Embryonic facial prominence (tissue), 1 donor: ENCODE measurements at regions not wholly inside any gene's neighbourhood (a gene's known extent, or its start where the extent isn't known, plus 50 kb on each side); places are given as distances from the start of the nearest gene placed in this dataset.

Source experiments
- DNase-seq: peaks from one replicate; pipeline ENCODE4 v3.0.0-alpha.2; 2016; ENCODE audit errors: extremely low spot score

DNA sequence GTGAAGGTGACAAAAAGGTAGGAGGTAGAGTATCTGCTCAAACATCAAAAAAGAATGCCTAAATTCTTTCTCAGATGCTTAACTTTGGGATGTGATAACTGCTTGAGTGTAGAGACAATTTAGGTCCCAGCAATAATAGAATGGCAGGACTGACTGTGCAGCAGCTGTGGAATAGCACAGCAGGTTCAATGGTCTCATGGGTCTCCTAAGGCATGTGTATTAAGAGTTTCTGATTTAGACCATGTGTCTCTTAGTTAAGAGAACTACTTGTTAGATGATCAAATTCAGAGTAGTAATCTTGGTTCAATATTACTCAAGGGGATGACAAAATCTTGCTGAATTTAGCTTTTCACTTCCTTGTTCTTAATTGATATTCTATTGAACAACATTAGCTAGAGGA is 72.0 kb downstream of the ALX1 start:
- no peak for DNase-seq

DNA sequence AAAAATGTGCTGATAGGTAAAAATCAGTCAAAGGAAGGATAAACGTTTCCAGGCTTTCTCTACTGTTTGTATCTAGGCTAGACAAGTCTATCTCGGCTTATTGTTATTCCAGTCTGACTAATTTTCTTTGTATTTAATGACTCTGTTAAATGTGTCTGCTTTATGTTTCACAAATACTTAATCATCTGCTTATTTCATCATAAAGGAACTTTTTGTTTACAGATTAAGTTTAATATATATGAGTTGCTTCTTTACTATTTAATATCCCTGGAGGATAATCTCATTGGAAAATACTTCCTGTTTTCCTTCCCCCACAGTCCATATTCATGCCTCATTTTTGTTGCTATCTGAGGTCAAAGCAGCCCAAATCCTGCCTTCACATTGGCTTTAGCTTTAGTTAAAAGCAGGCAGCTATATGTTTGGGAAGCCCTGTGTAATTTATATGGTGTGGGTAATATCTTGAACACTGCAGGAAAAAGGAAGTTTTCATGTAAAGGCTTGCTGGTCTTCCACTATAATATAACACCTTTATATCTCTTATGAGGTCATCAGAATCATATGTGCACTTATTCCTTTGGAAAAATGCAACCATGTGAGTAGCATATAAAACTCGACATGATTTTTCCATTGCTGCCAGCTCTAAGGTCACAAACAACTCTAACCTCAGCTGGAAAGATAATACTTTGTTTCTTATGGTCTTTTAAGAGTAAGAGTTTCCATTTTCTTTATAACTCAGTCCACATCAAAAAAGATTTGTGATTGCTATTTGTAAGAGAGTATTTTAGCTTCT is 76.8 kb downstream of the ALX1 start:
- DNase-seq = no peak

DNA sequence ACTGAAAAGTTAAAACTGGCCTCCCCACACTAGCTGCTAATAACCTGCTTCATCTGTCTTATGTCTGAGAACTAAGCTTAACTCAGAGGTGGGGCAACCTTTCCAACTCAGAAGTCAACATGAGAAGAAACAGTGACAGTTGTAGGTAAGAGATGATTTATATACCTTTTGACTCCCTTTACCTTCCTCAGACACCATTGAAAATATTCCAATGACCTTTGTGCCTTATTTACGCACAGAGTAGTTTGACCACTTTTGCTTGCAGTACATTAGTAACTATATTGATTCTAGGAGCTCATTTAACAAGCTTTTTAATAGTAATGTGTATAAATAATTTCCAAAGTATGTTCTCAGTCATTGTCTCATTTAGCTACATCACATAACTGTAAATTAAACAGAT is 77.6 kb downstream of the ALX1 start:
- DNase-seq = no peak

DNA sequence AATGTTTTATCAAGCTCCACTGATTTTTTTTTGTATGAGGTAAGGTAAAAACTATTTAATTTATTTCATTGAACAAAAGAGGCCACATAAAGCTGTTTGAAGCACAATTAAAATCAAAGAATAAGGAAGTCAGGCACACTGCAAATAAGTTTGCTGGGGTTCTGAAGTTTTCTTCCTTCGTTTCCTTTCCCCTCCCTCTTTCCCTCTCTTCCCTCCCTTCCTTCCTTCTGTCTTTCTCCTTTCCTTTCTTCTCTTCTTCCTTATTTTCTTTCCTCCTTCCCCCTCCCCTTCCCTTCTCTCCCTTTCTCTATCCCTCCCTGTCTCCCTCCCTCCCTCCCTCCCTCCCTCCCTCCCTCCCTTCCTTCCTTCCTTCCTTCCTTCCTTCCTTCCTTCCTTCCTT is 78.7 kb downstream of the ALX1 start:
- DNase-seq = no peak

DNA sequence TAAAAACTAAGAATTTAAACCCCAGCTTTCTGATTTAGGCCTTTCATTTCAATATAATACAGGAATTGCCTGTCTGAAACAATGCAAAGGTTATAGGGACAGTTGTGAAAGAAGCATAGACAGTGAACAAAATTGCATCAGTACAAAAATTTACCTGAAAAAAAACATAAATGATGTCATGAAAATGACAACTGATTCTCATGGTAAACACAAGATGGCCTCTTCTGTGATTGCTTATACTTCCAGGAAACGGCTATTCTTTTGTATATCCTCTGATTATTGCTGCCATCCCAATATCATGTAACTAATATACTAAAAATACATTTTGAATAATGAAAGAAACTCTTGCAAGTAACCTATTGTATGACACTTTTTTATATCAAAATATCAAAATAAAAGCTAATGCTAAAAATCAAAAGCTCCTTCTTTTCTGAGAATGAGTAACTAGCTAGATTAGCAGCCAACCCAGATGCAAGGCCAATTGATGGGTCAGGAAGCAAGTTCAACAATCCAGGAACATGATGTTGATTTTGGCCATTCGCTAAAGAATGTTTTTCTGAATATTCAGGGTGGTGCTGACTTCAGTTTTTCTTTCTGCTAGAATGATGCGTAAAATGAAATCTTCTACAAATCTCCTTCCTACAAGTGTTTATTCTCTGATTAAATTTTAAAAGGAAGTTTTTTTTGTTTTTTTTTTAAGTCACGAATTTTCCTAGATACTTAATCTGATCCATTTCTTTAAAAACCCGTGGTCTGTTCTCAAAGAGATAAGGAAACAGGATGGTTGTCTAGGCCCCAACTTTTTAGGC is 83.6 kb downstream of the ALX1 start:
- no peak for DNase-seq

DNA sequence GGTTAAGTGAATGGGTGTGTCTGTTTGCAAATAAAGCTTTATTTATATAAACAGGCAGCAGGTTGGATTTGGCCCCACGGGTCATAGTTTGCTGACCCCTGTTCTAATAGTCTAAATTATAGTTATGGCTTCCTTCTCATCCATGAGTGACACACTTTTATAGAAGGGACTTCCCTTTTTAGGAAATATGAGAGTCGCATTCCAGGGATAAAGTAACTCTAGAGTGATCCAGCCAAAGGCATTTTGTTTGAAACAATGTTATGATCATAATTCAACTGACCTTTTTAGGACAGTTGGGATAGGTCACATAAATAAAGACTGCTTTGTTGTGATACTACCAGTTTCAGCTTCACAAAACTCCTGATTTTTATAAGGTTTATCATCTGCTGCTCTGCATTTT is 87.9 kb downstream of the ALX1 start:
- DNase-seq = no peak

DNA sequence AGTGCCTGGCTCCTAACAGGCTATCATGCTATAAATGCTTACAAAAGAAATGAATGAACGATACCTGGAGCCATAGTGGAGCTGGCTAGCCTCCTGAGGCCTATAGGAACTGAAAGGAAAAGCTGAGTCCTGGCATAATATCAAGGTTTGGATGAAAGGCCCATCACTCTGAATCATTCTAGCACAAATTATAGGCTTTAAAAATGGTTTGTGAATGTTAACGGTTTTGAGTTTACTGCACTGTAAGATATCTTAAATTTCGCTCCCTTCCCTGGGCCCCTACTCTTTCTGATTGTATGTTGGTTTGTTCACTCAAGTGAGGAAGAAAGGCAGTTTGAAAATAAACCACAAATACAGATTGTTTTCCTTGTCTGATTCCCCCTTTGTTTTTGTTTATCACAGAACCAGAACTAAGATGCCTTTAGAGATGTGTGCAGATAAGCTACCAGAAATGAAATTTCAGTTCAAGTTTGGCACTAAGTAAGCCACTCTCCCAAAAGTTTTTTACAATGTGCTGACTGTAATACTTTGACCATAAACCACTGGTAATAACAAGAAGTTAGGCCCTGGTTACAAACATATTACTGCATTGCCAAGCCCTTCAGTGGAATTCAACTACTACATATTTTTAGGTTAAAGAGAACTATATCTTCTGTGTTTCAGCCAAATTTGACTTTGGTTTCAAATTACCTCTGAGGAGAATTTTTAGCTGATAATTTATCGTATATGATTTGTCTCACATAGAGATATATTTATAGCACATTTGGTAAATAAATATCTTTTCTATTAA is 89.5 kb downstream of the ALX1 start:
- DNase-seq = peak; percentile 61

DNA sequence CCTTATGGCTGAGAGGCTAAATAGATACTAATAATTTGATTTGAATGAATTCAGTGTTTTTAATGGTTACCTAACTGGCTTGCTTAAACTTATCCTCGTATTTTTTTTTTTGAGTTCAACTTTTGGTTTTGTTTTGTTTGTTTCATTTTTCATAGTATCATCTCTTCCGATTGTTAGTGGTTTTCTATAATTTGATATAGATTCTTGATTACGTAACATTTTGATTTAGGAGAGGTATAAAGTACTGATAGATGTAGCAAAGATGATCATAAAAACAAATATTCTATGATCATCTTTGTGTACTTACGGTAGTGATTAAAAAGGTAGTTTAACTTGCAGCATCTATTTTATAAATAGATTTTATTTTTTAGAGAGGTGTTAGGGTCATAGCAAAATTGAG is 93.0 kb downstream of the ALX1 start:
- DNase-seq = no peak

DNA sequence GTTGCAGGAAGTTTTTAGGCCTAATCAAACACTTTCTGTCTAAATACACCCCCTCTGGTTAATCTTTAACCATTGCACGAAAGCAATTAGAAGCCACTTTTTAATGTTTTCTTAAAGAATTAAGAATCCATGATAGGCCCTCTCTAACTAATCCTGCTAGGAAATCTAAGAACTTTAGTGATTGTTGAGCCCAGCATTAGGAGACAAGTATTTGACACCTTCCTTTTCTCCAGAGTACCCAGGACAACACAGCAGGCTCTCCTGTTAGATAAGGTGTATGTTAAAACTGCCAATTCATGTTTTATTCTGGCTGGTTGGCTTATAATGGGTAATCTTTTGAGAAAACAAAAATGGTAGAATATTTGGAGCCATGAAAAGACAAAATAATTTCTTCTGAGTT is 95.0 kb downstream of the ALX1 start:
- DNase-seq = no peak

DNA sequence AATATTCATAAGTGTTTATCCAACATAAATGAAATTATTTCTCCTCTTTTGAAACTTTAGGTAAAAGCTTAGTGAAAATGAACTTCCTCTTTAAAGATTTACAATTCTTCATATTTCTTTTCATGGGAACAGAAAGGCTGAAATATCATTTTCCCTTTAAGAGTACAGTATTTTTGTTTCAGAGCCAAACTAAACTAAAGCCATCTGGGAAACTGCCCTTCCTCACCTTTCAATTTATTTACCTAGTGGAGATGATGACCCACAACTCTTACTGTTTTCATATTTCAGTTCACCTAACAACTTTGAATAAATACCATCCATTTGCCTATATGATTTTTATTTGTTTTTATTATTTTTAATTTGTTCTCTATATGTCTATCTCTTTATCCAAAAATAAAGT is 105.4 kb downstream of the ALX1 start:
- no peak for DNase-seq

DNA sequence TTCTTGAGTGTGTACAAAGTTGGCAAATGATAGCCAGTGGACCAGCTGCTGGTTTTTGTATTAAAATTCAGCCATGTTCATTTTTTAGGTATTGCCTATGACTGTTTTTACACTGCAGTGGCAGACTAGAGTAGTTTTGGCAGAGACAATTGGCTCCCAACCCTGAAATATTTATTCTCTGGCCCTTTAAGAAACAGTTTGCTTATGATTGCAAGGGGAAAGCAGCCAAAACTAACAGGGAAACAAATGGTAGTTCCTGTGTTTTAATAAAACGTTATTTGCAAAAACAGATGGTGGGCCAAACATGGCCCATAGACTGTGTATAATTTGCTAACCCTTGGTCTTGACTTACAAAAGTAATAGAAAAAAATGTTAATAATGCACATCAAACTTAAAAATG is 110.2 kb downstream of the ALX1 start:
- no peak for DNase-seq

DNA sequence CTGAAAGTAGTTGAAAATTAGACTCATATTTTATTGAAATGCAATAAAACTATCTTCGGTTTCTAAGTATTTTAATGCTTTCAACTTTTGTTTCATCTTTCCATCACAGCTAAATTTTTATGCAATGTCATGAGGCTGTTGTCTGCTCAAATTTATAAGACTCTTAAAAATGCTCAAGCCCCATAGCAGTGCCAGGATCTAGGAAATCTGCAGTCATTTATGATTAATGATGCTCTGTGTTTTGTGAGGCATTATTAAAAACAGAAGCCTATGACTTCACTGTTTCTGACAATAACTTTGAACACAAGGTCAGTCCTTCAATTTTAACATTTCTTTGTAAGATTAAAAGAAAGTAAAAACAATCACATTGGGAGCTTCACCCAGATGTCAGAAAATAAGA is 112.5 kb downstream of the ALX1 start:
- DNase-seq = no peak

DNA sequence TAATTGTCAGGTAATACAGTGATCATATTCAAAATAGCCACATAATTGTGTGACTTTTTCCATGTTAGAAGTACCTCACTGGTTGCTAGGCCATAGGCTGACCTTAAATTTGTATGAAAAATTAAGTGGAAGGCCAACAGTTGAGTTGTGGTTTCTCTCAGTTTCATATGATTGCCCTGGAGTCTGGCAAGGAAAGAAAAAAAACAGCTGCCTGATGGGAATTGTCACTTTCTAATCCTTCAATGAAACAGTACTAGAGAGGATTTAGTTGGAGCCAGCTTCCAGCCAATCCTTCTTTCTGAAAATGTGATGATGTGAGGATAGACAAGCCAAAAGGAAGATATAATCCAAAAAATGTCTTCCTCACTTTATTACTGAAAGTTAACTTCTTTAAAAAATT is 113.6 kb downstream of the ALX1 start:
- no peak for DNase-seq

DNA sequence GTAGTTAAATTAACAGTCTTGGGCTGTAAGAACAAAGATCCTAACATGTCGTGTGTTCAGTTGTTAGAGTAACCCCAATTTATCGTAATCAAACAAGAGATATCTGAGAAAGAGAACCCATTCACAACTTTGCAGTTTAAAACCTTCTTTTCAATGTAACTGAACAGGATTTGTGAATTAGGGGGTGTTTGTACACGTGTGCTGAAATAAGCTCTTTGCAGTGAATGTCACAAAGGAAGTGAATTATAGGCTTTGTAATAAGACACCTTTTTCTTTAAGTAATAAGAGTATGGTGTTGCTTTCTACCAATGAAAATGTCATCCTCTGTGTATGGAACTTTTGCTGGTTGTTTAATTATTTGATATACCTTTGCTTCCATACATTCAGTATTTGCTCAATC is 114.0 kb downstream of the ALX1 start:
- DNase-seq = no peak

DNA sequence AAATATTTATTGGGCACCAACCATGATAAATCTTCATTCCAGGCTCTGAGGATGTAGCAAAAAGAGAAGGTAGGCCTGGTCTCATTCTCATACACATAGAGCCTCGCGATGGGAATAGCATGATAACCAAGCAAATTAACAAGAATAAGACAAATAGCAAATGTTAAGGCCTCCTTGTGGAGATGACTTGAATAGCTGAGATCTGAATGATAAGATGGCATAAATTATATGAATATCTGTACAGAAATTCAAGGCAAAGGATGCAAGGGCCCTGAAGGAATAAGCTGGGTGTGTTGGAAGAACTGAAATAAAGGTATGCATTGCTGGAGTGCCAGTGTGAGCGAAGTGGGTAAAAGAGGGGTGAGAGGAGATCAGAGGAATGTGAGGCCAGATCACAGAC is 114.8 kb downstream of the ALX1 start:
- DNase-seq = no peak

DNA sequence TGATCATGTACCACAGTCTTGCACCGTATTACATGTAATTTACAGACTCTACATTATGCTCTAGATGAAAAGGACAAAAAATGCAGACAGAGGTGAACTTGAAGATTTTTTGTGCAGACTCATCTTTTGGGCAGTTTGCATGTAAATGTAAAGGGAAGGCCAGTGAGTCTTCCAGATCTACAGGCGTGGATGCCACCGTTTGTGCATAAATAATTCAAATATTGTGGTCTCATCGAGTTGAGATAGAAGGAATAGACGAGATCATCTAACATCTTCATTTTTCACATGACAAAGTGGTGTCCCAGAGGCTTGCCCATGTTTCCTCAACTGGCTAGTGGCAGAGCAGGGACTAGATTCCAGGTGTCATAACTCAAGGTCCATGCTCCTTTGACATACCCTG is 125.2 kb downstream of the ALX1 start:
- DNase-seq = no peak

DNA sequence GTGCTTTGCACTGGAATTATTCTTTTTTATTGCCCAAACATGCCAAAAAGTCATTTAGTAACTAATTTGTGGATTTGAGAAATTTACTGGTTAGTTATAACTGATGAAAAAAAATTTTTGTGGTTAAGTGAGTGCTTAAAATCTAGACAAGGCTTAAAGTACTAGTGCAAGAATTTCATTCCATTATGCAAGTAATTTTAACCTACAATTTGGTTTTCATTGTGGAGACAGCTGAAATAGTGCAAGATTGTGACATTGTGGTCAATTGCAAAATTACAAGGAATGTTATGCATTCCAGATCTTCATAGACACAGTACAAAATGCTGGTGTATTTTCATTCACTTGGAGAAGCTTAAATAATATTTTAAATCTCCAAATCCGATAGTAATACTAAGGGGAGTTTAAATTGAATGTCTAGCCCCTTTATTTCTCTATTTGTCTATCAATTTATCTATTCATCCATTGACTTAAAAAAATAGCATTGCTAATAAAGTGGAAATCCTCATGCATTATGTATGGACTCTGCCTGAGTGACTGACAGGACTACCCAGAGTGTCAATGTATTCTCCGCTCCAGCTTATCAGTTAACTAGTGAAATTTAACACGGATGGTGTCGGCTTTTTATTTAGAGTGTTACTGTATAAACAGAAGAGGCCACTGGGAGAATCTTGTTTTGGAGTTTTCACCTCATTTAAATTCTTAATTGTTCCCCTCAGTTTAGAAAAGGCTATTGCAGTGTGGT is 125.9 kb downstream of the ALX1 start:
- no peak for DNase-seq

DNA sequence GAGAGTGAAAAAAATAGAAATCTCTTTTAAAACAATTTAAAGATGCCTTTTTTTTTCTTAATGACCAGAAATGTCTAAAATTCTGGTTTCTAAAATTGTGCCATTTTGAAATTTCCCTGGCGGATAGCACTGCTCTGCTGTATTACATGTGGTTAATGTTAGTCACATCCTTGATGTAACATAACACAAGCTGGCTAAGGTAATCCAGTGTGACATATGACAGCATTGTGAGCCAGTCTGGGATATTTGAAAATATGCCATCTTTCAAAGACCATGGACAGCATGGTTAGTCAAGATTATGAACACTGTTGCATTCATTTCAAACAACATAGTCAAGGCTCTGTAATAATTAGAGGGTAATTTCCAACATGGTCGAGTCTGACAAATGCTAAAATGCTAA is 133.2 kb downstream of the ALX1 start:
- no peak for DNase-seq

DNA sequence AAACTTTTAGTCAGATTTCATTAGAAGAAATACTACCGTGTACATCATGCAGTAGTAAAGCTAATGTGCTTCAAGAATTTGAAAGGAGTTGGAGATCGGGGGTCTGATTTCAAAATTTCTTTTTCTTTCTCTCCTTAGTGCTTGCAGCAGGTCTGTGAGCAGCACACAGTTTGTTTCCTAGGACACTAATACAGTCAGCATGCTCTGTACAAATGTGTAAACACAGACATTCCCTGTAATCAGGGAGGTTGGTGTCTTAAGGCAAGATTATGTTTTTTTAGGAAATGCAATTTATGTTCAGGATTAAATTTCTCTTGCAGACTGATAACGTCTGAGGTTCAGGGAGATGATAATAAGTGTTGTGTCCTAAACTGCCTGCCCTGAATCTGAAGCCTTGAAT is 142.7 kb downstream of the ALX1 start:
- no peak for DNase-seq

DNA sequence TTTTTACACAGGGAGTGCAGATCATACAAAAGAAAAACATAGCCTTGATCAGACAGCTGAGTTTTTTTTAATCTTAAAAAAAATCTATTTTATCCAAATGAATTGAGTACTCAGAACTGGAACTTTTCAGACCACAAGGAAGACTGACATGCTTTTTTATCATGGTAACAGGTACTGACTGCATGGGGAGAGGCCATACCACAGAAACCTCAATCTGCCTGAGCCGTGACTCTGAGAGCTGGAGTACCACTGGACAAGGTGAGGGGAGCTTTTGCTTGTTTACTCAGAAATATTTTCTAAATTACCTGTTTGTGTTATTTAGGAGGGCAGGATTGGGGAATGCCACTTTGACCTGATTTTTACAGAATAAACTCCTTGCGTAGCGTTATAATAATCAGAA is 143.9 kb downstream of the ALX1 start:
- no peak for DNase-seq

DNA sequence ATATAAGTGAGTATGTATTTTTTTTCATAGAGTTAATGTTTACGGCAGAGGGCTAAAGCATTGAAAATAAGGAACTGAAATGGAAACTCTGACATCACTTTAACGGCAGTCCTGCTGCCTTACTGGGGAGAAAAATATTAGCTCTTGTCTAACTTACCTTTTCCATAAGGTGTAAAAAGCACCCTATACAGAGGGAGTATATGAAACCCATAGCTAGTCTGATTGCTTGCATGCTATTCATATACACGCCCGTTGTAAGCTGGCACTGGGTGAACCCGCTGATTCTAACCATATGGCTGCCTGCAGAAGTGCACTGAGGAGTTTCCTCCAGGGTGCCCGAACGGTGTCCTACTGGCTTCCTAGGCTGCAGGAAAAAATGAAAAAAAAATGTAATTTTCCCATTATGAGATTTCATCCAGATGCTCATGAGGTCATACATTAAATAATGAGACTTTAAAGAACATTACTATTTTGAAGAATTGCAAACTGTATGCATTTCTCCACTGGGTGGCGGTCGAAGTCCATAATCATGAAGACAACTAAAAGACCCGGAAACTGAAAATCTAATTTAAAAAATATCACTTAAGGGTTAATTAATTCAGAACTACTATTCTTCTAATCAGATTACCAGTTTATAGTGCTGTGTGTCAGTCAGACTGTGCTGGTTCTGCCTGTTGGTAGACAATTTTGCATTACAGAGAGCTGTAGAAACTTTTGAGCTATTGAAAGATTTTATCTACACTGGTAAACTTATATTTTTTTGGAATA is 144.7 kb downstream of the ALX1 start:
- DNase-seq = peak; percentile 33
